Suppressor macrophage treated with lipopolysaccharide for 1 hour (primary cell): ENCODE measurements at regions not wholly inside any gene's neighbourhood (a gene's known extent, or its start where the extent isn't known, plus 50 kb on each side); places are given as distances from the start of the nearest gene placed in this dataset.
"Not testable (repeated sequence)": the region's sequence is repeated elsewhere in the genome, so short reads cannot be mapped to it uniquely, and the experiment has no call there.

ENCODE experiments used
- DNase-seq, 3 donors: peaks; one replicate each; pipeline ENCODE4 v3.0.0-alpha.2; 2020 to 2022

DNA sequence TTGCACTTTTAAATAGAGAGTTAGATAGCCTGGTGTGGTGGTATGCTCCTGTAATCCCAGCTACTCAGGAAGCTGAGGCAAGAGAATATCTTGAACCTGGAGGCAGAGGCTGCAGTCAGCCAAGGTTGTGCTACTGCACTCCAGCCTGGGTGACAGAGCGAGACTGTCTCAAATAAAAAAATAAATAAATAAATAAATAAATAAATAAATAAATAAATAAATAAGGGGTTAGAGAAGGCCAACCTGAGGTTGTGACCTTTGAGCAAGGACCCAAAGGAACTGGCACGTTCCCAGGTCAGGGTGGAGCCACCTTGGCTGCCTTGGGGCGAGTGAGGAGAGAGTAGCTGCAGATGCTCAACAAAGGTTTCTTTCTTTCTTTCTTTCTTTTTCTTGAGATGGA, 65.3 kb upstream of the TENM4 start:
- DNase-seq, result no peak

GRCh38 chr11:79503028-79503427, 62.2 kb upstream of the TENM4 start:
- DNase-seq, result no peak

GRCh38 chr11:79501707-79502106, 60.9 kb upstream of the TENM4 start:
- no peak for DNase-seq

- DNase-seq, result not testable (repeated sequence)
Observed at GRCh38 chr11:79499929-79500328, 59.1 kb upstream of the TENM4 start.

DNA sequence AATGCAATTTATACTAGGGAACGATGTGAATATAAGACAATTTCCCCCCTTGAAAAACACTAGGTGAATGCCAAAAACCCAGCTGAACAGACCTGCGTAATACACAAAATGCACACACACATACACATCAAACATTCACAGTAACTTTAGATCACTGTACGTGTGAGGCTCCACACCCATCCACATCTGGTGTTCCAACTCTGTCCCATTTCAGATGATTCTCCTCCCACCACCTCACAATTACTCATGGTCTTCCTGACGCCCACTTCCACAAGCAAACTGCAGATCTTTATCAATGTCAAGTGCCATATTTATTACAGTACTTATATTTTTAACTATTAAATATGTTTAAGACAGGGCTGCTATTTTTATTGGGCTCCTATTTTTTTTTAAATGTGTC, 57.8 kb upstream of the TENM4 start:
- DNase-seq, result no peak

DNA sequence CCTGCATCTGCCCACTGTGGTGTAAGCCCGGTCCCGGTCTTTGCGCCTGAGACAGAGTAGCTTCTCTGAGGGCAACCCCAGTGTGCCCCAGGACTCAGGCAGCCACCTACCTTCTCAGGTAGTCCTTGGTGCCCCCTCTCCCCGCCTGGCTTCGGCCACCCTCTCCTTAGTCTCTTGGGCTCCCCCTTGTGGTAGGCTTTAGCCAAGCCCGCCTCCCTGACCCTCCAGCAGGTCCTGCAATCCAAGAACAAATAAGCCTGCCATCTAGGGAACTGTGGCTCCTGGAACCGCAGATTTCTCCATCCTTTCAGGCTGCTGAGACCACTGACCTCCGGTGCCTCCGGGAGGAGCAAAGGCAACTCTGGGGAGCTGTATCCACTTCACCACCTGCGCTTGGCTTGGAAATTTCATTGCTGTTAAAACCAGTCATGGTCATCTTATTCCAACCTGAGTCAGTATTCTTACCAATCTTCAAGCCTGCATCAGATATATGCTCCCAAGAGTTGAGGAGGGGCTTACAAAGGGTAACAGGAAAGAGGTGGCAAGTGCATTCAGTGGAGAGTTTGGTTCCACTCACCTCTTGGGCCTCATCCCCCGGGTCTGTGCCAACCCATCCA, 52.8 kb upstream of the TENM4 start:
- peak; percentile 67 to 86 (median 73) for DNase-seq

DNA sequence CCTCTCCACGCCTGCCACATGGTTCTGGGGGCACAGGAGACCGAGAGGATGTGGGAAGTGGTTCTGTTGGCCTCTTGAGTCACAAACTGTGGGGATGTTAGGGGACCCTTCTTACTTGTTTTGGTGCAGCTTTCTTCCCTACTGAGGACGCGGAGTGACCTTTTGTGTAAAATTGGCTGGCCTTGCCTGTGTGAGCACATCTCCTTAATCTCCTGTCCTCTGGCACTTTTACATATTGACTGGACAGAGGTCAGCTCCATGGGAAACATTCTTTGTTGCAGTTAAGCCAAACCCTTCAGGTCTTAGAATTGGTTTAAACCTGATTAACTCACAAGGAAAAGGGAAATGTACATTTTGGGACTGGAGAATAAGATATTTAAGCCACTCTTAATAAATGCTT, 51.2 kb upstream of the TENM4 start:
- DNase-seq, result no peak
